GM19395 (cell line): ENCODE measurements at regions not wholly inside any gene's neighbourhood (a gene's known extent, or its start where the extent isn't known, plus 50 kb on each side); places are given as distances from the start of the nearest gene placed in this dataset.

Source experiments
- ATAC-seq: cut with Tn5 transposase; IDR thresholded peaks from one replicate; pipeline ENCODE4 v1.9.1; 2021; ENCODE audit warnings: mild to moderate bottlenecking, moderate library complexity; ENCODE audit not compliant: unreplicated experiment

- no peak for ATAC-seq
These were observed 313.3 kb upstream of the NOCT start for GRCh38 chr4:138702190-138702824.

DNA sequence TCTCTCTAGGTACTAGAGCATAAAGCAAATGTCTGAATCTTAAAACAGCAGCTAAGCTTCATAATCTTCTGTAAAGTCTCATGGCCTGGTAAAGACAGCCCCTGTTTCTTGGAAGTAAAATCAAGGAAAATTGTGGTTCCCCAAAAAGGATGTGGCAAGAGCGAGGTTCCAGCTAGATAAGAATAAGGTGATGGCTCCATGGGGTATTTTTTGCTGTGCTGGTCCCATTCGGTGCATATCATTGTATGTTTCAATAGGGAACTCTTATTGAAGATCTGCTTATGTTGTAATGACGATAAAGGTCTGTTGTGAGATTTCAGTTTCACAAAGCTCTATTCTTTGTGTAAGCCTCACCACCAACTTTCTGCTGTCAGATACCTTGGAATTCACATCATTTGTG lies 316.9 kb upstream of the NOCT start:
- ATAC-seq, result no peak

DNA sequence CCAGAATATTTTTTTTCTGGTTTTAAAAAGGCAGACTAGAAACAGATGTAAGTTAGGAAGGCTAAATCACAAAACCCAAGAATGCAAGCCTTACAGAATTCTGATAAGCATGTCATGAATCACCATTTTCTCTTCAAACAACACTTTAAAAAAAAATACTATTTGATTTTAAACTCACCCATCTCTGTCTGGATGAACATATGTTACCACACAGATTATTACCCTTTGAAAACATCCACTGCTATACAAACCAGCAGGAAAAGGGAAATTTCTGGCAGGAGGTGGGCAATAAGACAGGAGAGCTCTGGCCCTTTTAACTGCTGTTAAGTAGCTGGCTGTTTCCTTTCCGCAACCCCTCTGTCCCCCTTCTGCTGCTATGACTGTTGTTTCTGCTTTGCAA lies 317.7 kb upstream of the NOCT start:
- no peak for ATAC-seq

GRCh38 chr4:138696771-138697170 lies 318.8 kb upstream of the NOCT start:
- ATAC-seq, result no peak

GRCh38 chr4:138696058-138696457 lies 319.5 kb upstream of the NOCT start:
- no peak for ATAC-seq

DNA sequence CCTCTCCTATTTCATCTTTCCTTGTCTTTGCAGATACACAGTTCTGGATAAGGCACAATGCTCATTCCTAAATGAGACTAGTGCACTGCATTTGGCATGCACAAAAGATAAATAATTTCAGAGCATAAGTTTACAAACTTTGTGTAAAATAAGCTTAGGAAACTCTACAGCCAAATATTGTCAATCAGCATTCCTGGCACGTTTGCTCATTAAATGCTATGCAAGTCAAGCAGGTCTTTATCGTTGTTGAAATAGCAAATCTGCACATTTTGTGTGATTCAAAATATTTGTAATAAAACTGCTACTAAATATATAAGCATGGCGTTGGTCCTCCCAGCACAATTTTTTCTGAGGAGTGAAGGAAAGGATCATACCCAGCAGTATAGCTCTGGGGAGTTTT lies 322.1 kb upstream of the NOCT start:
- no peak for ATAC-seq

DNA sequence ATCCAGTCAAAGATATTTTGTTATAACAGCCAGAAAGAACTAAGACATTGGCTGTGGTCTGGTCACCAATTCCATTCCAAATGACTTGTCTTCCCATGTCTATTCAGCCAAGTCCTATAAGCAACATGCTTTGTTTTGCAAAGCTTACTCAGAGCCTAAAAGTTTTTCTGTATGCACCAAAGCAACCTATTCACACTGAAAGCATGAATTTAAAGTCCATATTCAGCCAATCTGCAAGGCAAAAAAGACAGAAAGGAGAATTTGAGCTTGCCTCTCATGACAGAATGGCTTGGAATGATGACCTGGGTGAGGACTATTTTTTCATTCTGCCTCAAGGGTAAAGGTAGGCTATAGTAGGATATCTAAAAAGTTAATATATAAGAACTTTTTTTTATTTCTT lies 323.2 kb upstream of the NOCT start:
- ATAC-seq, result no peak

GRCh38 chr4:138689593-138689992 lies 326.0 kb upstream of the NOCT start:
- no peak for ATAC-seq

GRCh38 chr4:138689187-138689586 lies 326.4 kb upstream of the NOCT start:
- no peak for ATAC-seq

DNA sequence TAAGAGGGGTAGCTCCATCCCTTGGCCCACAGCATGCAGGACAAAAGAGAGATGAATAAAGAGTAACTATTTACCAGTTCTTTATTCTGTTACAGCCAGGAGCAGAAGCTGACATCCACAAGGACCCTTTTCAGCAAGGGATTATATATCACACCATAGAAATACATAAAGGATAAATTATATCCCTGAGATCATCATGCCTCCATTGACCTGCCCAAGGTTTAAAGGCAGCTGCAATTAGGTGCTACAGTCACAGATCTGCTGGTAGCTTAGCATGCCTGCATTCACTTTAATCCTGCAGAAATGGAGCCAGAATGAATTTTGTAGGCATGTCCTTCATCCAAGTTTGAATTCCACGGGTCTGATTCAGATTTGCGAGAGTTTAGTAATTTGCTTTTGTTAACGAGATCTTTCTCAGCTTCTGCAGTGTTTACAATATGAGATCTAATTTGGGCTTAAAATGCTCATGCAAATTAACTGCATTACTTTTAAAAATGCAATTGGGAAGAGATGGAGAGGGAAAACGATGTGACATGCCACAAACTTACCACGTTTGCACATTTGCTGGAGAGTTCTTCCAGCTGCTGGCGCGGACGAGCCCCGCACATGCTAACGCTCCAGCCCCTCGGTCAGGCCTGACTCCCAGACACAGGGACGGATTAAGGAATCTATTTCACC lies 327.0 kb upstream of the NOCT start:
- ATAC-seq, result no peak

GRCh38 chr4:138686106-138686835 lies 329.3 kb upstream of the NOCT start:
- no peak for ATAC-seq

- no peak for ATAC-seq
These were observed 330.3 kb upstream of the NOCT start for GRCh38 chr4:138685316-138685715.

DNA sequence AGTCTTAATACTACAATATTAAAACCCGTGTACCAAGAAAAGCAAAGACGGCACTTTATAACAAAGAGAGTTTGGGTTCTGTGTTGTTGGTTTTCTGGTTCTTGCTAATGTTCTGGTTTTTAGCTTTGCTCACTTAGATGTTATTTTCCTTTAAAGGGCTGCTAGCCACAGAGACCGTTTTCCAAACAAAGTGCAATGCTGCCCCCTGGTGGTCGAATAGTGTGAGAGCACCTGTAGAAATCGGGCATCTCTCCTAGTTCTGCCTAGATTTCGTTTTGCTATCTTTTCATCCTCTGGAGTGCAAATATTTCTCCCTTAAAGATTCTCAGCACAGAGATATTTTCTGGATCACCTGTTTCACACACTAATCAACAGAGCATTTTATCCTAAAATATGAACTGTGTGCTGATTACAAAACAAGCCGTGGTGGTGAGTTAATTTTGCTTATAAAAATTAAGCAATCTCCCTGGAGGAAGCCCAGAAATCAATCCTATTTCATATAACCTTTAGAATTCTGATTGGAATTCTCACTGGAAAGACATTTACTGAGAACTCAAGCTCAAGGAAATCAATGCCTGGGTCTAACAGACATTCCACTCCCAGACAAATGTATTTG lies 334.5 kb upstream of the NOCT start:
- peak; percentile 91 for ATAC-seq

- ATAC-seq, result no peak
These were observed 335.3 kb upstream of the NOCT start for GRCh38 chr4:138680256-138680655.

DNA sequence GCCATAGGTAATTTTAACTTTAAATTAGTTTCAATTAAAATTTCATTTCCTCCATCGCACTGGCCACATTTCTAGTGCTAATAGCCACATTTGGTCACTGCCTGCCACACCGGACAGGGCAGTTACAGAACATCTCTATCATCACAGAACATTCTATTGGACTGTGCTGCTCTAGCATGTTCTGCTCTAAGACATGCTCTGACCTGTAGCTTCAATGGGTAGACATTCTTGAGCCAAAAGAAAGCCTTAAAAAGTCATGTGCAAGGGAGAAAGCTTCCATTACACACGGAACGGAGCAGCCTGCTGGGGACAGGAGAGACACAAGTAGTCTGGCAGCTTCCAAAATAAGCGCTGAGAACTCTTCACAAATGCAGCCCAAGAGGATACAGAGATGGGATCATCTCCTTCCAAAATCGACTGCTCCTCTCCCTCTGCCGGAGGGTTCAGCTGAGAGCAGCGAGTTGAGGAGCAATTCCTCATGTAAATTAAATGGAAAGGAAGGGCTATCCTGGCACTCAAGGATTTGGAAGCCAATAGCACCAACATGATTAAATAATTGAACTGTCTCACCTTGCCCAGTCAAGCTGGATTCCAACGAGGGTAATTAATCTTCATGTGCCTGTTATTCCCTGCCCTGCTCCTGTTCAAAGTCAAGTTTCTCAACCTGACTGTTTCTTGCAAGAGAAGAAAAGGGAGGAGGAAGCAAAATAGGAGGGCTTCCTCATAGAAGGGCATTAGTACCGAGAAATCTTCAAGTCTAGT lies 336.4 kb upstream of the NOCT start:
- no peak for ATAC-seq

DNA sequence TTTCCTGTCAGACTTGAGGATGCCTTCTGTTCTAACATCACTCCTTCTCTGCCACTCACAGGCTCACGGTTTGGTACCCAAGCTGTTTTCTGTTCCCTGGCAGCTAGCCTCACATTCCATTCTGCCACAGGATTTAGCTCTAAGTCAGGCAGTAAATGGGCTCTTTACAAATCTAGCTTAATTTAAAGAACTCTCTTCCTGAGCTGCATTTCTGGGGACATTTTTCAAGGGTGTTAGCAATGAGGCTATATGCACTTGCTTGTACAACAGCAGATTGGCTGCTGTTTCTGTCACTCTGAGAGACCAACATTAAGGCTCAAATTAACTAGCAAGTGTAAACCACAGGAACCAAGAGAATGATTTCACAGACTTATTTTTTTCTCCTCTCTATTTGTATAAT lies 337.8 kb upstream of the NOCT start:
- ATAC-seq, result no peak

- ATAC-seq, result no peak
These were observed 338.4 kb upstream of the NOCT start for GRCh38 chr4:138677212-138677611.

- no peak for ATAC-seq
These were observed 339.9 kb upstream of the NOCT start for GRCh38 chr4:138675685-138676084.

- ATAC-seq, result no peak
These were observed 341.4 kb upstream of the NOCT start for GRCh38 chr4:138674209-138674608.

DNA sequence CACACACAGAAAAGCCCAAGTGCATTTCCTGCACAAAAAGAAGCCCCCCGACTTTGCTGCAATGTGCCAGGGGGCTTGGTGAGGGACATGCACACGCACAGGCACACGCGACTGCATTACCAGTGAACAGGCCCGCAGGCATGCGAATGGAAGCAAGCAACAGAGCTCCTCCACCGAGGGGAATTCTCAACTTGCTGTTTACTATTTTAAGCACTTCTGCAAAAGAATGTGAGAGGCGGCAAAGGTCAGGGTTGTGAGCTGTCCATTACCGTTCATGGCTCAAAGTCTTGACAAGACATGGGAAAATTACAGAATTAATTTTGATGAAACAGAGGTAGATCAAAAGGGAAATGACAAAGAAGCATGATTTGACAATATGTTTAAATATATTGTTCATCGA lies 342.5 kb upstream of the NOCT start:
- ATAC-seq, result no peak

GRCh38 chr4:138672393-138672976 lies 343.1 kb upstream of the NOCT start:
- peak; percentile 60 for ATAC-seq
